Bronchial epithelial cell (primary cell): ENCODE measurements at regions not wholly inside any gene's neighbourhood (a gene's known extent, or its start where the extent isn't known, plus 50 kb on each side); places are given as distances from the start of the nearest gene placed in this dataset.

Experiments
- DNase-seq: peaks from one replicate; pipeline ENCODE4 v3.0.0-alpha.2; 2010; ENCODE audit warnings: low read depth
- FAIRE-seq: peaks from 2 replicates; lab custom pipeline; 2011; peaks lifted over from hg19 to GRCh38; lab: Jason Lieb, UNC
- H3K27me3 ChIP-seq: 2 replicates; pipeline ENCODE4 v1.5.1; 2011; ENCODE audit warnings: low read length; ENCODE audit not compliant: control insufficient read depth, insufficient read depth
- H3K36me3 ChIP-seq: 2 replicates; pipeline ENCODE4 v1.5.1; 2011; ENCODE audit warnings: low read length; ENCODE audit not compliant: control insufficient read depth, insufficient read depth
- H3K4me3 ChIP-seq: 2 replicates; pipeline ENCODE4 v1.5.1; 2011; ENCODE audit warnings: mild to moderate bottlenecking, low read depth, low read length, control low read depth
- TF ChIP-seq, protein P1 (sequence below): IDR thresholded peaks from 2 replicates; pipeline ENCODE4 v1.5.1; 2011; ENCODE audit warnings: mild to moderate bottlenecking, moderate library complexity, low read length, control low read depth, inconsistent platforms; ENCODE audit not compliant: insufficient read depth, severe bottlenecking

DNA sequence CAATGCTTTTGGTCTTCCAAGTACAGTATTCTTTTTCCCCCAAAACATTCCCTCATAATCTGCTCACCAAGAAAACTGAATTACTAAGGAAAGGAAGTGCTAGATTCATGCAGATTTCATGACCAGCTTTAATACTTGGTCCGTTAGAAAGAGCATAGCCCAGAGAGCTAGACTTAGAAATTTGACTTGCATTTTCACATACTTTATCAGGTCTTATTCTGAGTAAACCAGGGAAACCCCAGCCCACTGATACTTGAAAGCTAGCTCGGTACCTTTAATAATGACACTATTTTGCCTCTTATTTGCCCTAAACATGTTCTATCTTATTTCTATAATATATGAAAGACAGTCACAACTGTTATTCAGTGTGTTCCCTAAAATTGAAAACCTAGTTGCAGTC, 204.5 kb downstream of the TTLL7 start:
- TF ChIP-seq, protein P1, sequence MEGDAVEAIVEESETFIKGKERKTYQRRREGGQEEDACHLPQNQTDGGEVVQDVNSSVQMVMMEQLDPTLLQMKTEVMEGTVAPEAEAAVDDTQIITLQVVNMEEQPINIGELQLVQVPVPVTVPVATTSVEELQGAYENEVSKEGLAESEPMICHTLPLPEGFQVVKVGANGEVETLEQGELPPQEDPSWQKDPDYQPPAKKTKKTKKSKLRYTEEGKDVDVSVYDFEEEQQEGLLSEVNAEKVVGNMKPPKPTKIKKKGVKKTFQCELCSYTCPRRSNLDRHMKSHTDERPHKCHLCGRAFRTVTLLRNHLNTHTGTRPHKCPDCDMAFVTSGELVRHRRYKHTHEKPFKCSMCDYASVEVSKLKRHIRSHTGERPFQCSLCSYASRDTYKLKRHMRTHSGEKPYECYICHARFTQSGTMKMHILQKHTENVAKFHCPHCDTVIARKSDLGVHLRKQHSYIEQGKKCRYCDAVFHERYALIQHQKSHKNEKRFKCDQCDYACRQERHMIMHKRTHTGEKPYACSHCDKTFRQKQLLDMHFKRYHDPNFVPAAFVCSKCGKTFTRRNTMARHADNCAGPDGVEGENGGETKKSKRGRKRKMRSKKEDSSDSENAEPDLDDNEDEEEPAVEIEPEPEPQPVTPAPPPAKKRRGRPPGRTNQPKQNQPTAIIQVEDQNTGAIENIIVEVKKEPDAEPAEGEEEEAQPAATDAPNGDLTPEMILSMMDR: no peak
- no peaks in the 10 kb centered on the region for H3K36me3 ChIP-seq
- DNase-seq (no peak), FAIRE-seq (no peak)
- H3K27me3 ChIP-seq: no peaks in the 10 kb centered on the region
- no peak overlapping the region for H3K4me3 ChIP-seq

DNA sequence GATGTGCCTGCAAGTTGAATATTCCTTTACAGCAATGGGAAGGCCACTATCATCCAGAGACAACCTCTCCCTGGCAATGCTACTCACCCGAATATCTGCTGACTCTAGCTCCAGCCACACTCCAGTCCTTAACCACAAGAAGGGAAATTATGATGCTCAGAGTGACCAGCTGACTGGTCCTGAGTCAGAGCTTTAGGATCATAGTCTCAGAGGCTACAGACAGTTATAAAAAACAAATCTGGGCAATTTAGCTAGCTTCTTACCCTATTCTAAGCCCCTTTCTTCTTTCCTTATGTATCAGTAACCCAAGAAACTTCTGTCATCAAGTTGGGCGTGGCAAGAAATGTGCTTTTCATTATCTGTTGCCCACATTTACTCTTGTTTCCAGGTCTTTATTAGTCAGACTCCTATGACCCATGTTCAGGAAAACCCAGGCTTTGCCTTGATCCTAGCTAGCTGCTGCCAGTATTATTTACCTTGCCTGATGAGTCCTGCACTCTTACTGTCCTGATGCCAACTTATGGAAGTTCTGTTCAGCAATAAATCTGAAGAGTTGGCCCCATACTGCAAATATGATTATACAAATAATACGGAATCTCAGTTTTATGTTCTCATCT, 207.0 kb downstream of the TTLL7 start:
- H3K4me3 ChIP-seq: no peak overlapping the region
- FAIRE-seq: no peak
- DNase-seq: peak; percentile 50
- TF ChIP-seq, protein P1: no peak
- H3K36me3 ChIP-seq: no peaks in the 10 kb centered on the region
- no peaks in the 10 kb centered on the region for H3K27me3 ChIP-seq

DNA sequence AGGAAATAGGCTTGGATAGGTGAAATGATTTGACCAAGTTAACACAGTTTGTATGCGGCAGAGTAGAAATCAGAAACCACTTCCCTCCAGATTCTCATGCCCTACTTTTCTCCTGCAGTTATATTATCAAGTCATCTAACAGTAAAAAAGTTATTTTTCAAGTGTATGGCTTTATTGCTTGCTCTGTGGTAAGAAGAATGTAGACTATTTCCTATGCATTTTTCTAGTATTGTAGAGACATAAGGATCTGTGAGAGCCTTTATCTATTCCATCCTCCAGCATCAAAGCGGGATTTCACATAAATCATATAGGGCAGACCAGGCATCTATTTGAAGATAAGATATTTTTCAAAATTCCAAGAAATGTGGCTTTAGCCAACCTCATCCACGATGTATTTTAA, 208.5 kb downstream of the TTLL7 start:
- Histone ChIP-seq H3K36me3 (no peaks in the 10 kb centered on the region), H3K4me3 (no peak overlapping the region), H3K27me3 (no peaks in the 10 kb centered on the region)
- TF ChIP-seq, protein P1: no peak
- FAIRE-seq (no peak), DNase-seq (no peak)

DNA sequence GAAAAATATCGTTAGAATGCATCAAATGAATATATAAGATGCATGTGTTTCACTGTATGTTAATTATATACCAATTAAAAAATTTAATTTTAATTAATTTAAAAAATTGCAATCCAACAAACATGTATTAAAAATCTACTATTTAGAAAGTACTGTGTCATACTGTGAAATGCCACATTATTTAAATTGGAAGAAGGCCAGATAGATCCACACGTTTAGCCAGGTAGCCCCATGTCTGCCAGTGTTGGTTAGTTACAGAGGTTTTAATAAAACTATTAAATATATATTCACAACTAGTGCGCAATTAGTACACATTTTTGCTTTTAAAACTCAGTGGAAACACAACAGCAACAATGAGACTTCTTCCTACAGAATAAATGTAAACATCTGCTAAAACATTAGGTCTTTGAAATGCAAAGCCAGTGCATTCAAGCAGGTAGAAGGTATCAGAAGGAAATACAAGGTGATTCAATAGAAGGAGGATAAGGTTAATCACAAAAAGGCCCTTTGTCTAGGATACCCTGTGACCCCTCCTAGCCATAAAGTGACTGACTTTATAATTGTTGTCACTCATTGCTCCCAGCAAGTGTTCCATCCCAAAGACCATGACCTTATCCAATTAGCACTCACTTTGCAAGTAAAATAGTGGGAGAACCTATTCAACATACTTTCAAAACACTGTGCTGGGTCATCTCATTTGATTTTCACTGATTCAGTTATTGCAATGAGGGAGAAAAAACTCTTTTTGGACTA, 211.5 kb downstream of the TTLL7 start:
- Histone ChIP-seq H3K4me3 (no peak overlapping the region), H3K27me3 (no peaks in the 10 kb centered on the region), H3K36me3 (no peaks in the 10 kb centered on the region)
- DNase-seq (no peak), FAIRE-seq (no peak)
- TF ChIP-seq, protein P1: no peak

- FAIRE-seq: no peak
- H3K27me3 ChIP-seq: no peaks in the 10 kb centered on the region
- TF ChIP-seq, protein P1: no peak
- no peaks in the 10 kb centered on the region for H3K36me3 ChIP-seq
- no peak for DNase-seq
- no peak overlapping the region for H3K4me3 ChIP-seq
These were observed 217.3 kb downstream of the TTLL7 start for GRCh38 chr1:83781667-83782066.
